ENCODE measurements at regions not wholly inside any gene's neighbourhood (a gene's known extent, or its start where the extent isn't known, plus 50 kb on each side); places are given as distances from the start of the nearest gene placed in this dataset.
"Not testable (repeated sequence)": the region's sequence is repeated elsewhere in the genome, so short reads cannot be mapped to it uniquely, and the experiment has no call there.

- no peak for DNase-seq
Observed at GRCh38 chr1:99539131-99539530, 106.8 kb upstream of the PALMD start.

GRCh38 chr1:99540744-99541143 lies 105.2 kb upstream of the PALMD start:
- DNase-seq, result no peak

- DNase-seq, result no peak
Observed at GRCh38 chr1:99544328-99544727, 101.6 kb upstream of the PALMD start.

- no peak for DNase-seq
Observed at GRCh38 chr1:99546432-99547416, 99.2 kb upstream of the PALMD start.

- DNase-seq, result no peak
Observed at GRCh38 chr1:99548943-99549605, 96.8 kb upstream of the PALMD start.

- DNase-seq, result no peak
Observed at GRCh38 chr1:99550198-99550597, 95.7 kb upstream of the PALMD start.

- DNase-seq, result no peak
Observed at GRCh38 chr1:99551812-99552614, 93.9 kb upstream of the PALMD start.

GRCh38 chr1:99553301-99553700 lies 92.6 kb upstream of the PALMD start:
- DNase-seq, result no peak

GRCh38 chr1:99553819-99554218 lies 92.1 kb upstream of the PALMD start:
- not testable (repeated sequence) for DNase-seq

GRCh38 chr1:99554727-99555126 lies 91.2 kb upstream of the PALMD start:
- no peak for DNase-seq

- DNase-seq, result no peak
Observed at GRCh38 chr1:99557546-99558202, 88.2 kb upstream of the PALMD start.

GRCh38 chr1:99559166-99559565 lies 86.7 kb upstream of the PALMD start:
- DNase-seq, result no peak

- DNase-seq, result no peak
Observed at GRCh38 chr1:99560207-99561040, 85.5 kb upstream of the PALMD start.

- no peak for DNase-seq
Observed at GRCh38 chr1:99561952-99562351, 84.0 kb upstream of the PALMD start.

- no peak for DNase-seq
Observed at GRCh38 chr1:99565606-99566289, 80.2 kb upstream of the PALMD start.

GRCh38 chr1:99566290-99567021 lies 79.5 kb upstream of the PALMD start:
- DNase-seq, result no peak

- DNase-seq, result no peak
Observed at GRCh38 chr1:99570486-99571089, 75.3 kb upstream of the PALMD start.

GRCh38 chr1:99571092-99571734 lies 74.7 kb upstream of the PALMD start:
- no peak for DNase-seq
